Common myeloid progenitor, CD34-positive (primary cell): ENCODE measurements at regions not wholly inside any gene's neighbourhood (a gene's known extent, or its start where the extent isn't known, plus 50 kb on each side); places are given as distances from the start of the nearest gene placed in this dataset.
"Not testable (repeated sequence)": the region's sequence is repeated elsewhere in the genome, so short reads cannot be mapped to it uniquely, and the experiment has no call there.

Experiments
- CTCF ChIA-PET: fragments of 350-600 bp; sonication (Branson Sonifier 250); formaldehyde crosslinking; loops from one replicate; lab custom pipeline; 2021; ENCODE audit warnings: antibody characterized with exemption; lab: Charles Lee
- POLR2A ChIA-PET: fragments of 350-600 bp; sonication (Branson Sonifier 250); formaldehyde crosslinking; loops from one replicate; lab custom pipeline; 2021; ENCODE audit warnings: antibody characterized with exemption; lab: Charles Lee
- DNase-seq, 3 donors: peaks; one replicate each; pipeline versions ENCODE4 v3.0.0 to v3.0.0-alpha.2; 2013
- H3K27ac ChIP-seq, 2 experiments: 1 replicate in 1 of 2; 2 replicates in 1 of 2; pipeline ENCODE4 v1.7.0; 2013; ENCODE audit warnings: inconsistent platforms in 2 of 2, low read length in 2 of 2, mild to moderate bottlenecking in 2 of 2, low read depth in 1 of 2, moderate library complexity in 1 of 2; ENCODE audit not compliant: severe bottlenecking in 2 of 2, insufficient read depth in 1 of 2, poor library complexity in 1 of 2
- H3K27me3 ChIP-seq, 5 experiments: replicated peaks in 2 of 5; 1 replicate in 3 of 5; 2 replicates in 2 of 5; pipeline versions ENCODE4 v1.6.1 to v1.7.0; 2013; ENCODE audit warnings: low read length in 4 of 5, mild to moderate bottlenecking in 2 of 5, moderate library complexity in 2 of 5, inconsistent platforms in 1 of 5; ENCODE audit not compliant: insufficient read depth in 5 of 5, control insufficient read depth in 4 of 5
- H3K36me3 ChIP-seq, 4 experiments: 1 replicate in 2 of 4; 2 replicates in 2 of 4; pipeline versions ENCODE4 v1.6.1 to v1.7.0; 2013; ENCODE audit warnings: low read length in 3 of 4, control low read depth in 1 of 4, mild to moderate bottlenecking in 1 of 4; ENCODE audit not compliant: control insufficient read depth in 4 of 4, insufficient read depth in 4 of 4
- H3K4me1 ChIP-seq, 4 experiments: 1 replicate in 3 of 4; 2 replicates in 1 of 4; pipeline versions ENCODE4 v1.6.1 to v1.7.1; 2013; ENCODE audit warnings: low read length in 3 of 4, mild to moderate bottlenecking in 3 of 4, control low read depth in 1 of 4, inconsistent platforms in 1 of 4, moderate library complexity in 1 of 4; ENCODE audit not compliant: control insufficient read depth in 4 of 4, insufficient read depth in 4 of 4; ENCODE audit errors: control extremely low read depth in 1 of 4
- H3K4me3 ChIP-seq, 7 experiments: 1 replicate in 4 of 7; 2 replicates in 3 of 7; pipeline versions ENCODE4 v1.5.1 to v1.7.0; 2013; ENCODE audit warnings: mild to moderate bottlenecking in 7 of 7, low read length in 6 of 7, moderate library complexity in 6 of 7, inconsistent platforms in 2 of 7, low read depth in 2 of 7, control low read depth in 1 of 7; ENCODE audit not compliant: insufficient read depth in 4 of 7, control insufficient read depth in 1 of 7; ENCODE audit errors: extremely low read depth in 1 of 7
- H3K9me3 ChIP-seq, 5 experiments: 1 replicate in 4 of 5; 2 replicates in 1 of 5; pipeline versions ENCODE4 v1.6.1 to v1.7.1; 2013; ENCODE audit warnings: low read length in 4 of 5, mild to moderate bottlenecking in 2 of 5, inconsistent platforms in 1 of 5, low read depth in 1 of 5, moderate library complexity in 1 of 5; ENCODE audit not compliant: control insufficient read depth in 4 of 5, insufficient read depth in 2 of 5; ENCODE audit errors: control extremely low read depth in 1 of 5
- WGBS: methylation state at CpG from one replicate; pipeline ENCODE4 v1.1.5; 2013; ENCODE audit not compliant: insufficient coverage; 5-methylcytosine and 5-hydroxymethylcytosine counted together

- H3K27me3 ChIP-seq, H3K4me3 ChIP-seq, H3K4me1 ChIP-seq, DNase-seq, CTCF ChIA-PET, H3K9me3 ChIP-seq, H3K27ac ChIP-seq, POLR2A ChIA-PET, H3K36me3 ChIP-seq: not testable (repeated sequence)
- WGBS: 100% methylated on average over 8 of the region's 12 CpGs
These were observed 379.0 kb downstream of the BCKDHB start for GRCh38 chr6:80485494-80485893.

- Histone ChIP-seq H3K9me3 (no peaks in the 10 kb centered on the region), H3K27me3 (no peaks in the 10 kb centered on the region), H3K4me1 (no peaks in the 10 kb centered on the region), H3K36me3 (no peaks in the 10 kb centered on the region), H3K4me3 (no peak overlapping the region), H3K27ac (no peak overlapping the region)
- no peak for DNase-seq
- POLR2A ChIA-PET: no interaction called here
- 100% methylated on average over 1 of the region's 3 CpGs for WGBS
- CTCF ChIA-PET: no interaction called here
These were observed 375.6 kb downstream of the BCKDHB start for GRCh38 chr6:80482056-80482455.

GRCh38 chr6:80480421-80481157, 374.1 kb downstream of the BCKDHB start:
- no peaks in the 10 kb centered on the region for H3K9me3 ChIP-seq
- no peaks in the 10 kb centered on the region for H3K27me3 ChIP-seq
- no peaks in the 10 kb centered on the region for H3K36me3 ChIP-seq
- CTCF ChIA-PET: no interaction called here
- no peak for DNase-seq
- POLR2A ChIA-PET: no interaction called here
- H3K4me3 ChIP-seq: no peak overlapping the region
- H3K27ac ChIP-seq: no peak overlapping the region
- H3K4me1 ChIP-seq: no peaks in the 10 kb centered on the region

GRCh38 chr6:80478030-80478429, 371.6 kb downstream of the BCKDHB start:
- WGBS: no CpG with 5 or more reads among the region's 1 CpG
- no peak overlapping the region for H3K4me3 ChIP-seq
- DNase-seq: no peak
- no peaks in the 10 kb centered on the region for H3K27me3 ChIP-seq
- CTCF ChIA-PET: no interaction called here
- no peaks in the 10 kb centered on the region for H3K4me1 ChIP-seq
- H3K27ac ChIP-seq: no peak overlapping the region
- no peaks in the 10 kb centered on the region for H3K36me3 ChIP-seq
- H3K9me3 ChIP-seq: no peaks in the 10 kb centered on the region
- POLR2A ChIA-PET: no interaction called here

GRCh38 chr6:80477591-80477990, 371.1 kb downstream of the BCKDHB start:
- H3K36me3 ChIP-seq: no peaks in the 10 kb centered on the region
- no peak for DNase-seq
- no peaks in the 10 kb centered on the region for H3K4me1 ChIP-seq
- WGBS: no CpG with 5 or more reads among the region's 3 CpGs
- no peaks in the 10 kb centered on the region for H3K27me3 ChIP-seq
- no peak overlapping the region for H3K4me3 ChIP-seq
- ChIA-PET POLR2A (no interaction called here), CTCF (no interaction called here)
- H3K27ac ChIP-seq: no peak overlapping the region
- no peaks in the 10 kb centered on the region for H3K9me3 ChIP-seq

- no peak for DNase-seq
These were observed 365.8 kb downstream of the BCKDHB start for GRCh38 chr6:80472271-80472670.

GRCh38 chr6:80469977-80470376, 363.5 kb downstream of the BCKDHB start:
- Histone ChIP-seq H3K4me3 (no peak overlapping the region), H3K9me3 (no peaks in the 10 kb centered on the region), H3K27me3 (no peaks in the 10 kb centered on the region), H3K36me3 (no peaks in the 10 kb centered on the region), H3K4me1 (no peaks in the 10 kb centered on the region), H3K27ac (no peak overlapping the region)
- CTCF ChIA-PET: interaction anchor here (1.1 kb wide), 1 partner anchor 14 kb away, joined by 3 read pairs; no protein-coding TSS in a partner anchor
- POLR2A ChIA-PET: no interaction called here
- 100% methylated on average over 2 of the region's 2 CpGs for WGBS
- no peak for DNase-seq

More at GRCh38 chr6:80472271-80472670, 365.8 kb downstream of the BCKDHB start:
- Histone ChIP-seq H3K27me3 (no peaks in the 10 kb centered on the region), H3K36me3 (no peaks in the 10 kb centered on the region), H3K9me3 (no peaks in the 10 kb centered on the region), H3K4me3 (no peak overlapping the region), H3K27ac (no peak overlapping the region), H3K4me1 (no peaks in the 10 kb centered on the region)
- no CpG with 5 or more reads among the region's 1 CpG for WGBS
- ChIA-PET POLR2A (no interaction called here), CTCF (no interaction called here)
